Activated naive CD8-positive, alpha-beta T cell (primary cell): ENCODE measurements at regions not wholly inside any gene's neighbourhood (a gene's known extent, or its start where the extent isn't known, plus 50 kb on each side); places are given as distances from the start of the nearest gene placed in this dataset.
"Not testable (repeated sequence)": the region's sequence is repeated elsewhere in the genome, so short reads cannot be mapped to it uniquely, and the experiment has no call there.

Source experiments
- H3K27ac Mint-ChIP-seq: one replicate; pipeline ENCODE4 v1.8.0; 2021; ENCODE audit warnings: mixed read lengths
- H3K27me3 Mint-ChIP-seq: one replicate; pipeline ENCODE4 v1.8.0; 2021; ENCODE audit warnings: mixed read lengths
- H3K36me3 Mint-ChIP-seq: one replicate; pipeline ENCODE4 v1.8.0; 2021; ENCODE audit warnings: mixed read lengths
- H3K4me1 Mint-ChIP-seq: one replicate; pipeline ENCODE4 v1.8.0; 2021; ENCODE audit warnings: low read depth, mixed read lengths
- H3K4me3 Mint-ChIP-seq: one replicate; pipeline ENCODE4 v1.8.0; 2021; ENCODE audit warnings: mild to moderate bottlenecking, mixed read lengths
- H3K9me3 Mint-ChIP-seq: one replicate; pipeline ENCODE4 v1.8.0; 2021; ENCODE audit warnings: low read depth, mixed read lengths

- Mint-ChIP-seq H3K4me1 (no peaks in the 10 kb centered on the region), H3K4me3 (no peak overlapping the region), H3K36me3 (no peaks in the 10 kb centered on the region), H3K27me3 (no peaks in the 10 kb centered on the region), H3K27ac (no peak overlapping the region), H3K9me3 (no peaks in the 10 kb centered on the region)
Observed at GRCh38 chr10:22833781-22834180, 94.1 kb upstream of the ARMC3 start.

DNA sequence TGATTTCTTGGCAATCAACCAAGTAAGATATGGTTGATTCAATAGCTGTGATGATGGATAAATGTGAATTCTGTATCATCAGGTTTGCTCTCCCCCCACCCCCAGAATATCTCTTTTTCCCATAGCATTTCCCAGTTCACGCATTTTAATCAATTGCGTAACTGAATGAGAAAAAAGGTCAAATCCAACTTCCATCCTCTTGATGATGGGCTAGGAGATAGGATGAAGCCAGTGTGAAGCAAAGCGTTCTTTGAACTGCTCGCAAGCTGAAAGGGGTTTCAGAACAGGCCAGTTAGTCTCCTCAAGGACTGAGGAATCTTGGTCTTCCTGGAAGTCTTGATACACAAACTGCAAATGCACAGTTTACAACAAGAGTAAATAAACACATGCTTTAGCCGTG, 94.5 kb upstream of the ARMC3 start:
- no peaks in the 10 kb centered on the region for H3K36me3 Mint-ChIP-seq
- H3K27me3 Mint-ChIP-seq = no peaks in the 10 kb centered on the region
- H3K27ac Mint-ChIP-seq = no peak overlapping the region
- H3K4me1 Mint-ChIP-seq = no peaks in the 10 kb centered on the region
- H3K4me3 Mint-ChIP-seq = no peak overlapping the region
- H3K9me3 Mint-ChIP-seq = no peaks in the 10 kb centered on the region

DNA sequence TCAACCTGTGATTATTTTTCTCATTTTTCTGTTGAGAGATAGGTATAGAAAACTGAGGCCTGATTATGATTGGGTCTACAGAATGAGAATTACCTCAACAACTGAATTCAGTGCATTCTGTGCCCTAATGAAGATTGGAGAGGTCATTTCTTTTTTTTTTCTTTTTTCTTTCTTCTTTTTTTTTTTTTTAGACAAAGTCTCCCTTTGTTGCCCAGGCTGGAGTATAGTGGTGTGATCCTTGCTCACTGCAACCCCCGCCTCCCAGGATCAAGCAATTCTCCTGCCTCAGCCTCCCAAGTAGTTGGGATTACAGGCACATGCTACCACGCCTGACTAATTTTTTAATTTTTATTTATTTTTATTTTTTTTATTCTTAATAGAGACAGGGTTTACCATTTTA, 95.0 kb upstream of the ARMC3 start:
- Mint-ChIP-seq H3K4me3 (no peak overlapping the region), H3K36me3 (peaks cover 1% of the 10 kb centered on the region), H3K27ac (no peak overlapping the region), H3K4me1 (no peaks in the 10 kb centered on the region), H3K9me3 (peaks cover 2% of the 10 kb centered on the region), H3K27me3 (no peaks in the 10 kb centered on the region)

- no peak overlapping the region for H3K4me3 Mint-ChIP-seq
- peaks cover 3% of the 10 kb centered on the region for H3K9me3 Mint-ChIP-seq
- H3K36me3 Mint-ChIP-seq = peaks cover 2% of the 10 kb centered on the region
- no peaks in the 10 kb centered on the region for H3K27me3 Mint-ChIP-seq
- H3K27ac Mint-ChIP-seq = no peak overlapping the region
- H3K4me1 Mint-ChIP-seq = no peaks in the 10 kb centered on the region
Observed at GRCh38 chr10:22832066-22832602, 95.7 kb upstream of the ARMC3 start.

GRCh38 chr10:22831586-22831985, 96.3 kb upstream of the ARMC3 start:
- Mint-ChIP-seq H3K27me3 (no peaks in the 10 kb centered on the region), H3K4me1 (no peaks in the 10 kb centered on the region), H3K27ac (no peak overlapping the region), H3K9me3 (peaks cover 3% of the 10 kb centered on the region), H3K36me3 (peaks cover 2% of the 10 kb centered on the region), H3K4me3 (no peak overlapping the region)

DNA sequence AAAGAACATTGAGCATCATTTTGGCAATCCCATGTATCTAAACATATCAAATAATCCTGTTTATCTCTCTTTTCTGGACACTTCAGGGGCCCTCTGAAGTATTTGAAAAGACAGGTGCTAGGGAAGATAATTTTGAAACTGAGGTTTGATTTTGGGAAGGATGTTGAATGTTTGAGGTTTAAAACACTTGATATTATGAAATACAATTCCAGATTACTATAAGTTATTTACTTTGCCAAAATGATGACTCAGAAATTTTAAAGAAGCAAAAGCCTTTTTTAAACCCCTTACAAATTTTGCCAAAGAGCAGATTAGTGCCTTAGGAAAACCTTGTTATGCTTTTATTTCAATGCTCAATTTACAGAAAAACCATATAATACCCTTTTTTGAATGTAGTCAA, 99.1 kb upstream of the ARMC3 start:
- not testable (repeated sequence) for H3K27me3 Mint-ChIP-seq, H3K36me3 Mint-ChIP-seq, H3K4me1 Mint-ChIP-seq, H3K27ac Mint-ChIP-seq, H3K4me3 Mint-ChIP-seq, H3K9me3 Mint-ChIP-seq

GRCh38 chr10:22825841-22826240, 102.0 kb upstream of the ARMC3 start:
- H3K27ac Mint-ChIP-seq = no peak overlapping the region
- no peaks in the 10 kb centered on the region for H3K4me1 Mint-ChIP-seq
- peaks cover 3% of the 10 kb centered on the region for H3K9me3 Mint-ChIP-seq
- H3K4me3 Mint-ChIP-seq = no peak overlapping the region
- peaks cover 2% of the 10 kb centered on the region for H3K36me3 Mint-ChIP-seq
- no peaks in the 10 kb centered on the region for H3K27me3 Mint-ChIP-seq

DNA sequence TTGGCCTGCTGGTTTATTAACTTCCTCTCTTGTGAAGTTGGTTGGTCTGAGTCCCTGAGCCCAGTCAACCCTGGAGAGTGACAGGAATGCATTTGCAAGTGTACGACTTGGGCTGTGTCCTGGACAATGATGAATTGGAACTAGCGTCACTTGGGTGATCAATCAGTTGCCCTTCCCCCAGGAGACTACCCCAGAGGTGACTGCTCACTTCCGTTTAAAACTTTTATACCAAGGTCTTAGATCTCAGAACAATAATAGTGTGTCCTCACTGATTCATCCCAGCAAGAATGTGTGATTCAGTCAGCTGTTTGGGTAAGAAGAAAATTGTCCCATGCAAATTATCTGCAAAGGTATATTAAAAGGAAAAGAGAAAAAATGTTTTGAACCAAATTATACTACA, 102.9 kb upstream of the ARMC3 start:
- Mint-ChIP-seq H3K9me3 (peaks cover 3% of the 10 kb centered on the region), H3K36me3 (peaks cover 2% of the 10 kb centered on the region)

DNA sequence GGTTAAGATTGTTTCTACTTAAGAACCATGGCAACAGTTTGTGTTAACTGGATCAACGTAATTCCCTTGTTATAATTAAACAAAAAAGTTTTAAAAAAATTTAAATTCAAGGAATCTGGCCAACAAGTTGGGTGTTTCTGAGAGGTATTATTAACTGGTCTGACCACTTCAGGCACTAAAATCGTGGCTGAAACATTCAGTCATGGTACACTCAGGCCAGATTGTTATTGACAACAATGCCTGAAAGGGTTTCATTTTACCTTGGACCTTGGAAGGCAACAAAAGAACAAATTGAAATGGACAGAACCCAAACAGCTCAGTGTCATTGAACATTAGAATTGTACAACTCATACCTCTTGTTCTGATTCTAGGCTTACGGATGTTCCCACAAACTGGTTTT, 103.3 kb upstream of the ARMC3 start:
- Mint-ChIP-seq H3K36me3 (peaks cover 2% of the 10 kb centered on the region), H3K4me1 (no peaks in the 10 kb centered on the region), H3K9me3 (peaks cover 3% of the 10 kb centered on the region), H3K27me3 (no peaks in the 10 kb centered on the region), H3K4me3 (no peak overlapping the region), H3K27ac (no peak overlapping the region)

More for the DNA sequence above, 102.9 kb upstream of the ARMC3 start:
- Mint-ChIP-seq H3K27ac (no peak overlapping the region), H3K27me3 (no peaks in the 10 kb centered on the region), H3K4me3 (no peak overlapping the region), H3K4me1 (no peaks in the 10 kb centered on the region)

GRCh38 chr10:22823109-22823508, 104.7 kb upstream of the ARMC3 start:
- Mint-ChIP-seq H3K9me3 (peaks cover 3% of the 10 kb centered on the region), H3K4me3 (no peak overlapping the region), H3K4me1 (no peaks in the 10 kb centered on the region), H3K27me3 (no peaks in the 10 kb centered on the region), H3K27ac (no peak overlapping the region), H3K36me3 (peaks cover 2% of the 10 kb centered on the region)

- not testable (repeated sequence) for H3K27me3 Mint-ChIP-seq, H3K27ac Mint-ChIP-seq, H3K4me3 Mint-ChIP-seq, H3K4me1 Mint-ChIP-seq, H3K36me3 Mint-ChIP-seq, H3K9me3 Mint-ChIP-seq
Observed at GRCh38 chr10:22821921-22822320, 105.9 kb upstream of the ARMC3 start.

DNA sequence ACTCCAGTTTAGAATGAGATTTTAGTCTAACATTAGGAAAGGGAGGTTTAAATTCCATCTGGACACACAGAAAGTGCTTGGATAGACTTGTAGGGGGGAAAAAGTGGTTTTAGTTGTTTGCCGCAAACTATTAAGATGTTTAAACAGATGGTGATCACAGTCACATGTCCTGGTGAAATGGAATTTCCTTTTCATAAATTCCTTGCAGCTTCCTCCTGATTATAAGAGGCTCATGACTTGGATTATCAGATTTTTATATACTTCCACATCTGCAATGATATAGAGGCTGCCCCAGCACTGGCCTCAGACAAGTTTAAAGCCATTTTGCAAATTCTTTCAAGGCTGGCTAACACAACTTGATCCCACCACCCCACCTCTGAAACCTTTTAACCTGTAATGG, 106.4 kb upstream of the ARMC3 start:
- Mint-ChIP-seq H3K27me3 (no peaks in the 10 kb centered on the region), H3K9me3 (no peaks in the 10 kb centered on the region), H3K36me3 (no peaks in the 10 kb centered on the region), H3K27ac (no peak overlapping the region), H3K4me1 (peaks cover 5% of the 10 kb centered on the region), H3K4me3 (no peak overlapping the region)

GRCh38 chr10:22816298-22816653, 101.9 kb upstream of the PIP4K2A start:
- peaks cover 2% of the 10 kb centered on the region for H3K36me3 Mint-ChIP-seq
- H3K9me3 Mint-ChIP-seq = no peaks in the 10 kb centered on the region
- H3K4me3 Mint-ChIP-seq = no peak overlapping the region
- no peaks in the 10 kb centered on the region for H3K27me3 Mint-ChIP-seq
- no peak overlapping the region for H3K27ac Mint-ChIP-seq
- H3K4me1 Mint-ChIP-seq = peaks cover 6% of the 10 kb centered on the region

DNA sequence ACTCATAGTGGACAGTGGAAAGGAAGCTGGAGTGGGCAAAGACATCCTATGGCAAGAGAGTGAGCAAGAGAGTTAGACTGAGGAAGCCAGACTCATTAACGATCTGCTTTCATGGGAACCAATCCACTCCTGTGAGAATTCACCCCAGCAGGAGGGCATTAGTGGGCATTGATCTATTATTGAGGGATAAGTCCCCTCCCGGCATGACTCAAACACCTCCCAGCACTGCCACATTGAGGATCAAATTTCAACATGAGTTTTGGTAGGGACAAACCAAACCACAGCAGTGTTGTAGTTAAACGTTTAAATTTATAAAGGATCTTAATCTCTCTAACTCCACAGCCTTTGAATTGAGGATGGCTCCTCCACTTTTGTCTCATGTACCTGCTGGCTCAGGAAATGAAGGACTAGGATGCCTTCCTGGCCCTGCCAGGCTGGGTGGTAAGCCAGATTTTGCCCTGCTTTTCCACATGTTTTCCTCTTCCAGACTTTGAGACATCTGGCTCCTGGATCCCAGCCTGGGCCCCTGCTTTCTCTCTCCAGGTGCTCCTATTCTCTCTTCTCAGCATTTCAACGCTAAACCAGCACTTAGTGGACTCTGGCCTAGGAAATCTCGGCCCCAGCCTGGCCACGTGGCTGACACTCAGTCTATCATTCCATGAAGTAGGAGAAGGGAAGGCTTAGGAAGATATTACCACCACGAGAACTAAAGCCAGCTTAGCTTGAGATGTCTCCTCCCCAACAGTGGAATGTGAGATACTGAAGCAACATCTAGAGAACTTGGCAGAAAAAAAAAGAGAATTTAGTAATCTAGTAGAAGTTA, 96.5 kb upstream of the PIP4K2A start:
- Mint-ChIP-seq H3K9me3 (no peaks in the 10 kb centered on the region), H3K27ac (no peak overlapping the region), H3K4me3 (no peak overlapping the region), H3K27me3 (no peaks in the 10 kb centered on the region), H3K36me3 (peaks cover 2% of the 10 kb centered on the region), H3K4me1 (no peaks in the 10 kb centered on the region)

DNA sequence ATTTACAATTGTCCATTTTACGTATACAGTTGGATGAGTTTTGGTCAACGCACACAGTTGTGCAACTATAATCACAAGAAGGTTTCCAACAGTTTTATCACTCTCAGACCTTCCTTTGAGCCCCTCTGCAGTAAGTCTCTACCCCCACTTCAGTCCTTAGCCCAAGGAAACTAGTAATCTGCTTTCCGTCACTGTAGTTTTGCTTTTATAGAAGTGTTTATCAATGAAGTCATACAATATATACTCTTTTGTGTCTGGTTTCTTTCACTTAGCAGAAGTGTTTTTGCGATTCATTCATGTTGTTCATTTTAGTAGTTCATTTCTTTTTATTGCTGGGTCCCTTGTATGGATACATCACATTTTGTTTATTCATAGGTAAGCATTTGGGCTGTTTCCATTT, 92.9 kb upstream of the PIP4K2A start:
- no peak overlapping the region for H3K27ac Mint-ChIP-seq
- no peaks in the 10 kb centered on the region for H3K4me1 Mint-ChIP-seq
- no peak overlapping the region for H3K4me3 Mint-ChIP-seq
- H3K27me3 Mint-ChIP-seq = no peaks in the 10 kb centered on the region
- no peaks in the 10 kb centered on the region for H3K9me3 Mint-ChIP-seq
- H3K36me3 Mint-ChIP-seq = no peaks in the 10 kb centered on the region

DNA sequence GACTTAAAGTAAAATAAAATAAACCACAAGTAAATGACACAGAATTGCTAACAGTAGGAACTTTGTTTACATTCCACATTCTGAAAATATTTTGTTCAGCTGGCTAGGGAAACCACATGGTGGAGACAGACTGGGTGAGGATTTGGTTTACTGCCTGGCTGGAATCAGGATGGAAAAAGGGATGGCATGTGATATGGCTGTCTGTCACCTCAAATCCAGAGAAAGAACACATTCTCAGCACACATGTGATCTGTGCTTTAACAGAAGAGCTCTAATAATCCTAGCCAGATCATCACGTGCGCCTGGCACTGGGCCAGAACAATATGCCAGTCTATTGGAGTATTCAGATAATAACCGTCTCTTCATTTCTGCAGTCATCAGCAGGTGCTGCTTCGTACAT, 90.9 kb upstream of the PIP4K2A start:
- H3K27ac Mint-ChIP-seq = no peak overlapping the region
- H3K9me3 Mint-ChIP-seq = no peaks in the 10 kb centered on the region
- no peaks in the 10 kb centered on the region for H3K4me1 Mint-ChIP-seq
- no peaks in the 10 kb centered on the region for H3K36me3 Mint-ChIP-seq
- no peaks in the 10 kb centered on the region for H3K27me3 Mint-ChIP-seq
- no peak overlapping the region for H3K4me3 Mint-ChIP-seq
